ENCODE measurements at regions not wholly inside any gene's neighbourhood (a gene's known extent, or its start where the extent isn't known, plus 50 kb on each side); places are given as distances from the start of the nearest gene placed in this dataset.

- ChIA-PET POLR2A (ENCODE audit: unreplicated experiment) (no interaction called here), CTCF (interaction anchor here (0.7 kb wide), 1 partner anchor 23 kb away, joined by 3 read pairs; no protein-coding TSS in a partner anchor)
- in situ Hi-C loops (cut with MboI; ENCODE audit: low sequenced_read_pairs), result no loop called here
- Histone ChIP-seq H3K4me3 (ENCODE audit: insufficient read depth, low read depth, low read length) (no peak overlapping the region), H3K36me3 (ENCODE audit: control insufficient read depth, insufficient read depth, low read length) (no peaks in the 10 kb centered on the region), H4K20me1 (ENCODE audit: insufficient read depth, low read length) (no peaks in the 10 kb centered on the region), H2BK120ac (ENCODE audit: low read depth, low read length) (no peak overlapping the region), H3K9ac (ENCODE audit: low read depth, low read length) (no peak overlapping the region), H4K5ac (ENCODE audit: low read depth, low read length) (no peak overlapping the region), H2AK5ac (ENCODE audit: low read depth, low read length) (no peak overlapping the region), H3K27ac (ENCODE audit: insufficient read depth, low read length) (no peak overlapping the region), H3K4me2 (ENCODE audit: low read depth, low read length) (no peak overlapping the region), H3K14ac (replicated peaks; ENCODE audit: low read depth, low read length) (no peak overlapping the region), H3K4ac (ENCODE audit: low read depth, low read length) (no peak overlapping the region), H3K4me1 (ENCODE audit: control insufficient read depth, insufficient read depth, low read length) (no peaks in the 10 kb centered on the region), H3K23ac (ENCODE audit: low read depth, low read length) (no peak overlapping the region), H2BK15ac (ENCODE audit: low read depth, low read length) (no peak overlapping the region), H3K56ac (ENCODE audit: extremely low read depth, insufficient read depth, low read length) (no peak overlapping the region), H2BK5ac (ENCODE audit: low read depth, low read length, poor library complexity, severe bottlenecking) (no peak overlapping the region), H2BK20ac (ENCODE audit: low read depth, low read length) (no peak overlapping the region), H3K79me1 (ENCODE audit: low read depth in 1 of 2, low read length in 2 of 2) (no peaks in the 10 kb centered on the region), H4K8ac (ENCODE audit: low read depth in 2 of 2, low read length in 2 of 2) (no peak overlapping the region), H3K9me1 (ENCODE audit: insufficient read depth, low read length) (no peaks in the 10 kb centered on the region), H2AFZ (replicated peaks; ENCODE audit: low read length, poor library complexity) (no peak overlapping the region), H3K27me3 (ENCODE audit: control insufficient read depth, insufficient read depth, low read length) (no peaks in the 10 kb centered on the region), H3K18ac (ENCODE audit: low read depth, low read length) (no peak overlapping the region), H2AK9ac (replicated peaks; ENCODE audit: low read depth, low read length, poor library complexity) (no peak overlapping the region), H3K9me3 (ENCODE audit: control insufficient read depth, insufficient read depth, low read length) (peaks cover 2% of the 10 kb centered on the region), H4K91ac (ENCODE audit: insufficient read depth, low read depth, low read length) (no peak overlapping the region)
- DNase-seq (no peak), ATAC-seq (ENCODE audit: low read depth) (no peak)
- intact Hi-C loops (cut with micrococcal nuclease), result no loop called here
- dilution Hi-C loops (cut with HindIII; ENCODE audit: low sequenced_read_pairs, unreplicated experiment), result no loop called here
- no CpG with 5 or more reads among the region's 2 CpGs for WGBS, 2 experiments (ENCODE audit: extremely low coverage in 2 of 2, insufficient read length in 1 of 2)
- no peak for TF ChIP-seq MAZ (IDR thresholded peaks at IDR 0.05; ENCODE audit: borderline replicate concordance, low read depth, low read length)
- TF ChIP-seq MAFK (IDR thresholded peaks at IDR 0.05; ENCODE audit: low read depth, low read length), result peak; percentile 90
- BruUV-seq (replicated peaks), result no TSS peak
Observed at GRCh38 chr9:10744669-10745068, 131.9 kb upstream of the PTPRD start.

Measured in IMR-90 (cell line).